ENCODE measurements at regions not wholly inside any gene's neighbourhood (a gene's known extent, or its start where the extent isn't known, plus 50 kb on each side); places are given as distances from the start of the nearest gene placed in this dataset.

DNA sequence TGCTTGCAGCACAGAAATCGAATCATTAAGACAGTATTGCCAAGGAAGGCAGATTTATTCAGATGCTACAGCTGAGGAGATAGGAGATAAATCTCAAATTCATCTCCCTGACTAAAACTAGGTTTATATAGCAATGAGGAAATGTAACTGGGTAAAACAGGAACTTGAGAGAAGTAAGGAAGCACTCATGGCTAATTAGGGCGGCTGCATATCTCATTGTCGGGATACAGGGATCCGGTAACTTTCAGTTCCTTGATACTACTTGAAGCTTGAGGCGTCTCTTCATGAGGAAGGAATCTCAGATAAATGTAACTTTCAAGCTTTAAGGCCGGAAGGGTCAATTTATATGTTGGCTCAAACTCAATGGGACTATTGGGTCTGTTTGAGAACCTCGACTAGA lies 129.2 kb upstream of the WDR1 start:
- dilution Hi-C loops (cut with HindIII; ENCODE audit: low sequenced_read_pairs, unreplicated experiment) (no loop called here), in situ Hi-C loops (cut with MboI; ENCODE audit: low sequenced_read_pairs) (no loop called here), intact Hi-C loops (cut with micrococcal nuclease) (no loop called here)
- Histone ChIP-seq H2BK120ac (ENCODE audit: low read depth, low read length) (no peak overlapping the region), H2AFZ (replicated peaks; ENCODE audit: low read length, poor library complexity) (no peak overlapping the region), H2BK15ac (ENCODE audit: low read depth, low read length) (no peak overlapping the region), H4K5ac (ENCODE audit: low read depth, low read length) (no peak overlapping the region), H2AK9ac (replicated peaks; ENCODE audit: low read depth, low read length, poor library complexity) (no peak overlapping the region), H3K4me3 (ENCODE audit: insufficient read depth, low read depth, low read length) (no peak overlapping the region), H2BK5ac (ENCODE audit: low read depth, low read length, poor library complexity, severe bottlenecking) (no peak overlapping the region), H3K4me1 (ENCODE audit: control insufficient read depth, insufficient read depth, low read length) (no peaks in the 10 kb centered on the region), H4K8ac (ENCODE audit: low read depth in 2 of 2, low read length in 2 of 2) (no peak overlapping the region), H2AK5ac (ENCODE audit: low read depth, low read length) (no peak overlapping the region), H3K4ac (ENCODE audit: low read depth, low read length) (no peak overlapping the region), H2BK20ac (ENCODE audit: low read depth, low read length) (no peak overlapping the region), H3K79me1 (ENCODE audit: low read depth in 1 of 2, low read length in 2 of 2) (no peaks in the 10 kb centered on the region), H3K36me3 (ENCODE audit: control insufficient read depth, insufficient read depth, low read length) (no peaks in the 10 kb centered on the region), H3K23ac (ENCODE audit: low read depth, low read length) (no peak overlapping the region), H3K14ac (replicated peaks; ENCODE audit: low read depth, low read length) (no peak overlapping the region), H3K9ac (ENCODE audit: low read depth, low read length) (no peak overlapping the region), H3K27me3 (ENCODE audit: control insufficient read depth, insufficient read depth, low read length) (no peaks in the 10 kb centered on the region), H3K9me3 (ENCODE audit: control insufficient read depth, insufficient read depth, low read length) (no peaks in the 10 kb centered on the region), H3K56ac (ENCODE audit: extremely low read depth, insufficient read depth, low read length) (no peak overlapping the region), H3K4me2 (ENCODE audit: low read depth, low read length) (no peak overlapping the region), H3K27ac (ENCODE audit: insufficient read depth, low read length) (no peak overlapping the region), H3K9me1 (ENCODE audit: insufficient read depth, low read length) (no peaks in the 10 kb centered on the region), H4K20me1 (ENCODE audit: insufficient read depth, low read length) (no peaks in the 10 kb centered on the region), H4K91ac (ENCODE audit: insufficient read depth, low read depth, low read length) (no peak overlapping the region), H3K18ac (ENCODE audit: low read depth, low read length) (no peak overlapping the region)
- no peak for TF ChIP-seq NFE2L2 (IDR thresholded peaks at IDR 0.05; ENCODE audit: low read depth, low read length)
- ChIA-PET POLR2A (ENCODE audit: unreplicated experiment) (no interaction called here), CTCF (no interaction called here)
- no TSS peak for BruUV-seq (replicated peaks)
- no peak for ATAC-seq (ENCODE audit: low read depth)
- no peak for DNase-seq
- WGBS, 2 experiments (ENCODE audit: extremely low coverage in 2 of 2, insufficient read length in 1 of 2), result 43% methylated on average over 1 of the region's 7 CpGs; no CpG with 5 or more reads in 1 of the 2 experiments
